ENCODE measurements at regions not wholly inside any gene's neighbourhood (a gene's known extent, or its start where the extent isn't known, plus 50 kb on each side); places are given as distances from the start of the nearest gene placed in this dataset.

DNA sequence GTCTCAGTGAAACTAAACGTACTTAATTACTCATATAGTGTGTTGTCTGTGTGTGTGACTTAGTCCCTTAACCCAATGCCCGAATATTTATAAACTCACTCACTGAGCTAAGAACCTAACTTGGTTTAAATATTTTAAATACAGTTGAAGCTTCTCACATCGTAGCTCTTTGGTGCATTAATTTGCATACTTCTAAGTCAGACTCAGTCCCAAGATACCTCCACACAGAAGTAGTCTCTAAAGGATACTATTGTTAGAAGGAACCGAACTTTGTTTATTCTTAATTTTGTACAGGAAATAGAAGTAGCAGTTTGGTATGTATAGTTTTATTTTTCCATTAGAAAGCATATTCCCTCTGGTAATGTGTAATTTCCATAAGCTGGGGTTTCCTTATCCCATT is 54.0 kb upstream of the NKAP start:
- Histone ChIP-seq H3K4me1 (replicated peaks) (no peaks in the 10 kb centered on the region), H3K36me3 (no peaks in the 10 kb centered on the region), H3K4me3 (no peak overlapping the region), H3K27me3 (replicated peaks; ENCODE audit: insufficient read depth) (no peaks in the 10 kb centered on the region), H3K27ac (no peak overlapping the region), H3K9me3 (no peaks in the 10 kb centered on the region)
- no peak for DNase-seq (ENCODE audit: low spot score)
- WGBS: 9% methylated on average over 4 of the region's 4 CpGs
- intact Hi-C loops (cut with DNase I): no loop called here
- TF ChIP-seq POLR2A (IDR thresholded peaks at IDR 0.05) (no peak), POLR2AphosphoS5 (IDR thresholded peaks at IDR 0.05) (no peak), CTCF (IDR thresholded peaks at IDR 0.05) (no peak)

DNA sequence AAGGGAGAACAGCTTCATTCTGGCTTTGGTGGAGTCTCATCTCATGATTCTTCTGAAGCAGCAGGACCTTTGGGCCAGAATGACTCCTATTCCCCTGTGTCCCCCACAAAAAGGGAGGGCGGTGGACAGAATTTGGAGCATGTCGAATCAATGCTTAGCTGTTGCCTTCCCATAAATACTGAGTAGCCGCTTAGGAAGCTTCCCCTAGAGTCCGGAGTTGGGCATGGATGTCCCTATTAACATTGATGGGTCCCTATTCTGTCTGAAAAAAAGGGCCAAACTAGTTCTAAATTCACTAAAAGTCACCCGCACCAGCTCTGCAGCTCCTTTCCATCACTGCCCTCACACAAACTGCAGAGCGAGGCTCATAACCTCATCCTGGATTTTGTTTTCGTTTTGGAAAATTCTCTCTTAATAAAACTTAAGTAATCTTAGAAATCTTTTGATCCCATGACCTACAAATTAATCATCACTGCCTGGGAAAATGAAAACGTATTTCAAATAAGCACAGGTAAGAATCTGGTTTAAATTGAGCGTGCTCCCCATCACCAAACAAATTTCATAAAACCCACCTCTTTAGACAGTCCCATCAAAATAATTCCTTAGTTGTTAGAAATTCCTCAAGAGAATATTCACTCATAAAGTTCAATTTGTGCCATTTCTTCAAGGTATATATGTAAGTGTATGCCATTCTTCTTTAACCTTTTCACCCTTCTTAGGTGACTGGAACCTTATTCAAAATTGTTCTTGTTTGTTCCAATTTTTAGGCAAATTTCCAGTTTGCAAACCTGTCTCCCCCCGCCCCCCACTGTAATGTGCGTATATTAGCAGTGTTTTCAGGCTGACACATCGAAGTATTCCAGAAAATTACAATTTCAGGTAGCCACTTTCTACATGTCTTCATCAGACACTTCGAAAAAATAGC is 53.3 kb upstream of the NKAP start:
- Histone ChIP-seq H3K4me1 (replicated peaks) (no peaks in the 10 kb centered on the region), H3K27ac (no peak overlapping the region), H3K36me3 (no peaks in the 10 kb centered on the region), H3K9me3 (no peaks in the 10 kb centered on the region), H3K4me3 (no peak overlapping the region), H3K27me3 (replicated peaks; ENCODE audit: insufficient read depth) (no peaks in the 10 kb centered on the region)
- no peak for DNase-seq (ENCODE audit: low spot score)
- whole genome bisulfite sequencing: 26% methylated on average over 13 of the region's 13 CpGs
- TF ChIP-seq POLR2A (IDR thresholded peaks at IDR 0.05): no peak
- no peak for TF ChIP-seq POLR2AphosphoS5 (IDR thresholded peaks at IDR 0.05)
- no peak for TF ChIP-seq CTCF (IDR thresholded peaks at IDR 0.05)
- intact Hi-C loops (cut with DNase I): no loop called here

DNA sequence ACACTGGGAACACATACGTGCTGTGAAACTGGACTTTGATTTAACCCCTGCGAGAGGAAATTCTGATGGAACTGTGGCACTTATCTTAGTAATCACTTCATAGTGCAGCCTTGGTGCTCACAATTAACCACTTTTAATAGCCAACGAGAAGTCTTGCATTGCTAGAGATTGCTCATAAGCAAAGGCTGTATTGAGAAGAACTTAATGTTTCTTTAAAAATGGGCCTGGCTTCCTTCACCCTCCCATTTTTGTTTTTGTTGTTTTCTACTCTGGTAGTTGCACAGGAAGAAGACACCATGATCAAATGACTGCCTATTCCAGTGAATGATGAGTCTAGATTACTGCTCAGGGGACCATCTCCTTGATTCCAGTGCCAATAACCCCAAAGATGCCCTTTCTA is 52.5 kb upstream of the NKAP start:
- intact Hi-C loops (cut with DNase I): no loop called here
- no peaks in the 10 kb centered on the region for H3K36me3 ChIP-seq
- no peak overlapping the region for H3K27ac ChIP-seq
- no peaks in the 10 kb centered on the region for H3K27me3 ChIP-seq (replicated peaks; ENCODE audit: insufficient read depth)
- no peak for DNase-seq (ENCODE audit: low spot score)
- 23% methylated on average over 3 of the region's 3 CpGs for WGBS
- no peak overlapping the region for H3K4me3 ChIP-seq
- TF ChIP-seq POLR2A (IDR thresholded peaks at IDR 0.05): no peak
- no peak for TF ChIP-seq POLR2AphosphoS5 (IDR thresholded peaks at IDR 0.05)
- TF ChIP-seq CTCF (IDR thresholded peaks at IDR 0.05): no peak
- no peaks in the 10 kb centered on the region for H3K9me3 ChIP-seq
- H3K4me1 ChIP-seq (replicated peaks): no peaks in the 10 kb centered on the region

All from prostate gland (tissue), 2 donors.